ENCODE measurements at regions not wholly inside any gene's neighbourhood (a gene's known extent, or its start where the extent isn't known, plus 50 kb on each side); places are given as distances from the start of the nearest gene placed in this dataset.

DNA sequence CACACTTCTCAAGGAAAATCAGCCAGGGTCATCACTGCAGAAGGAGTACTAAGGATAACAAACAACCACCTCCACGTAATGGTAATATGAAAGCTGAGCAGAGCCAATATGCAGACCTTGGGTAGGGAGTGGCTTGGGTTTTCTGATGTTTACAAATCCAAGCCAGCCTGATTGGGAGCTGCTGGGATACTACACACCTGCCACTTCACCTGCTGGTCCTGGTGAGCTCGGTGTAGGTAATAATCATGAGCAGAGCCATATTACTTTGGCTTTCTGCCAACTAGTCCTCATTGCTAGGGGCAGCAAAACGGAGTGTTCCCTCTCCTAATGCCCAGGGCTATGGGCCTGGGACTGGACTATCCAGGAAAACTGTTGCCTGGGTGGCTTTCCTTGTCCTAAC lies 433.5 kb upstream of the PPP2R3A start:
- no peak for ATAC-seq (replicated peaks in 1 of 4)
- no peaks in the 10 kb centered on the region for H3K9me3 ChIP-seq
- no peaks in the 10 kb centered on the region for H3K36me3 Mint-ChIP-seq
- H3K27ac ChIP-seq (ENCODE audit: low read length) = no peak overlapping the region
- H3K4me1 ChIP-seq (ENCODE audit: control insufficient read depth in 1 of 2, extremely low read depth in 1 of 2, insufficient read depth in 2 of 2, low read length in 2 of 2) = no peaks in the 10 kb centered on the region
- H3K4me1 Mint-ChIP-seq = no peaks in the 10 kb centered on the region
- H3K4me3 Mint-ChIP-seq = no peak overlapping the region
- peaks cover 0 to 4% of the 10 kb centered on the region in 2 donors for H3K27me3 Mint-ChIP-seq
- no peaks in the 10 kb centered on the region for H3K36me3 ChIP-seq (ENCODE audit: control insufficient read depth in 2 of 2, extremely low read depth in 1 of 2, insufficient read depth in 1 of 2, low read length in 1 of 2)
- no peaks in the 10 kb centered on the region for H3K27me3 ChIP-seq (replicated peaks in 1 of 2; ENCODE audit: control insufficient read depth in 2 of 2, extremely low read depth in 1 of 2, insufficient read depth in 2 of 2, low read length in 1 of 2)
- no peak overlapping the region for H3K4me3 ChIP-seq (ENCODE audit: control insufficient read depth in 1 of 2, extremely low read depth in 1 of 2, low read length in 1 of 2)
- ChIA-PET POLR2A (no interaction called here), CTCF (no interaction called here)
- H3K9me3 Mint-ChIP-seq = peaks cover 2 to 11% (median 7%) of the 10 kb centered on the region in 3 donors
- no peak overlapping the region for H3K27ac Mint-ChIP-seq
- DNase-seq = no peak
- WGBS (ENCODE audit: insufficient coverage) = 56% methylated on average over 2 of the region's 3 CpGs

DNA sequence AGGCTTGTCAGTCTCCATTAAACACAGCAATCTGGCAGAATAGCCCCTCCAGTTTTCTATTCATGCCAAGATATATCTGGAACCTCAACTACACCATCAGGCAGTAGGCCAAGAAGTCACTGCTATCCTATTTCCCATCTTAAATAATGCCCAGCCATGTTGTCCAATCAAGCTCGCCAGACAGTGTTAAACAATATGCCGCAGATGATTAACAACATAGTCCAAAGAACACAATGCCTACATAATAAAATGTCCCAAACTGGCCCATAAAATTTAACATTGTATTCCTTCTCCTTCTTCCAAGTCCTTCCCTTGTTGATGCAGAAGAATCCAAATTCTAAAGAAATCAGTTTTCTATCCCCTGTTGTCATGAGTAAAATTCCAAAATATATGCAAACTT lies 427.4 kb upstream of the PPP2R3A start:
- CTCF ChIA-PET = no interaction called here
- Histone ChIP-seq H3K36me3 (ENCODE audit: control insufficient read depth in 2 of 2, extremely low read depth in 1 of 2, insufficient read depth in 1 of 2, low read length in 1 of 2) (no peaks in the 10 kb centered on the region), H3K27me3 (replicated peaks in 1 of 2; ENCODE audit: control insufficient read depth in 2 of 2, extremely low read depth in 1 of 2, insufficient read depth in 2 of 2, low read length in 1 of 2) (no peaks in the 10 kb centered on the region), H3K4me1 (ENCODE audit: control insufficient read depth in 1 of 2, extremely low read depth in 1 of 2, insufficient read depth in 2 of 2, low read length in 2 of 2) (no peaks in the 10 kb centered on the region), H3K4me3 (ENCODE audit: control insufficient read depth in 1 of 2, extremely low read depth in 1 of 2, low read length in 1 of 2) (no peak overlapping the region), H3K9me3 (no peaks in the 10 kb centered on the region), H3K27ac (ENCODE audit: low read length) (no peak overlapping the region)
- DNase-seq = no peak
- Mint-ChIP-seq H3K27me3 (no peaks in the 10 kb centered on the region), H3K9me3 (peaks cover 6 to 7% (median 6%) of the 10 kb centered on the region in 3 donors), H3K4me1 (no peaks in the 10 kb centered on the region), H3K27ac (no peak overlapping the region), H3K4me3 (no peak overlapping the region), H3K36me3 (no peaks in the 10 kb centered on the region)
- no peak for ATAC-seq (replicated peaks in 1 of 4)
- WGBS (ENCODE audit: insufficient coverage) = 100% methylated on average over 2 of the region's 2 CpGs
- POLR2A ChIA-PET = no interaction called here

DNA sequence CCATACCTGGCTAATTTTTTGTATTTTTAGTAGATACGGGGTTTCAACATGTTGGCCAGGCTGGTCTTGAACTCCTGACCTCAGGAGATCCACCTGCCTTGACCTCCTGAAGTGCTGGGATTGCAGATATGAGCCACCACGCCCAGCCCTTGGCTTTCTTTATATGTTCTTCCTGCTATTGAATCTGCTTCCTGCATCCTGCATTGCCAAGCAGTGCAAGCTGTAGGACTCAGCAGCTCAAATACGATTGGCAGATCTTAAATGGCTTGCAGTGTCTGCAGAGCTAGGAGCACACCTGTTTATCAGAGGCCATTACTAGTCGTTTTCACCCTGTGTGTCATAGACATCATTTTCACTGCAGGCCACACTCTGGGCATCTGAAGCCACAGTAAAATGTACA lies 426.2 kb upstream of the PPP2R3A start:
- CTCF ChIA-PET = no interaction called here
- Histone ChIP-seq H3K27me3 (replicated peaks in 1 of 2; ENCODE audit: control insufficient read depth in 2 of 2, extremely low read depth in 1 of 2, insufficient read depth in 2 of 2, low read length in 1 of 2) (no peaks in the 10 kb centered on the region), H3K36me3 (ENCODE audit: control insufficient read depth in 2 of 2, extremely low read depth in 1 of 2, insufficient read depth in 1 of 2, low read length in 1 of 2) (no peaks in the 10 kb centered on the region), H3K9me3 (no peaks in the 10 kb centered on the region), H3K4me1 (ENCODE audit: control insufficient read depth in 1 of 2, extremely low read depth in 1 of 2, insufficient read depth in 2 of 2, low read length in 2 of 2) (no peaks in the 10 kb centered on the region), H3K4me3 (ENCODE audit: control insufficient read depth in 1 of 2, extremely low read depth in 1 of 2, low read length in 1 of 2) (no peak overlapping the region), H3K27ac (ENCODE audit: low read length) (no peak overlapping the region)
- POLR2A ChIA-PET = no interaction called here
- Mint-ChIP-seq H3K9me3 (peaks cover 6 to 10% (median 10%) of the 10 kb centered on the region in 3 donors), H3K27me3 (no peaks in the 10 kb centered on the region), H3K27ac (no peak overlapping the region), H3K36me3 (no peaks in the 10 kb centered on the region), H3K4me1 (no peaks in the 10 kb centered on the region), H3K4me3 (no peak overlapping the region)
- DNase-seq (no peak), ATAC-seq (replicated peaks in 1 of 4) (no peak)
- 19% methylated on average over 2 of the region's 4 CpGs for WGBS (ENCODE audit: insufficient coverage)

DNA sequence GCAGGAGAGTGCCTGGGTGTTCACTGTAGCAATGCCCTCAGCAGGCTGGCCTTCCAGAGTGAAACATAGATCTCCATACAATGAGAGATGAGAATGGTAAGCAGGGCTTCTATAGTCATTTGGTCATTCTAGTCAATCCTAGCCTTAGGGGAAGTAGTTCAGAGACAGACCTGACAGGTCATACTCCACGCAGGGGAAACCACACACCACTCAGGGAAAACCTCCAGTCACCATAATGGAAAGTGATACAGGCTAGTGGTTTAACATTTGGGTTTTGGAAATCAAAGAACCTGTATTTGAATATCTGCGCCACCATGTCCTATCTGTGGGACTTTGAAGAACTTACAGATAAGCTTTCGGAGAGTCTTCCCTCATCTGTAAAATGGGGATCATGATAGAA lies 425.7 kb upstream of the PPP2R3A start:
- Mint-ChIP-seq H3K4me1 (no peaks in the 10 kb centered on the region), H3K27me3 (no peaks in the 10 kb centered on the region), H3K4me3 (no peak overlapping the region), H3K36me3 (no peaks in the 10 kb centered on the region), H3K27ac (no peak overlapping the region), H3K9me3 (peaks cover 6 to 10% (median 10%) of the 10 kb centered on the region in 3 donors)
- DNase-seq (no peak), ATAC-seq (replicated peaks in 1 of 4) (no peak)
- WGBS (ENCODE audit: insufficient coverage) = 100% methylated on average over 2 of the region's 3 CpGs
- Histone ChIP-seq H3K36me3 (ENCODE audit: control insufficient read depth in 2 of 2, extremely low read depth in 1 of 2, insufficient read depth in 1 of 2, low read length in 1 of 2) (no peaks in the 10 kb centered on the region), H3K27ac (ENCODE audit: low read length) (no peak overlapping the region), H3K9me3 (no peaks in the 10 kb centered on the region), H3K27me3 (replicated peaks in 1 of 2; ENCODE audit: control insufficient read depth in 2 of 2, extremely low read depth in 1 of 2, insufficient read depth in 2 of 2, low read length in 1 of 2) (no peaks in the 10 kb centered on the region), H3K4me3 (ENCODE audit: control insufficient read depth in 1 of 2, extremely low read depth in 1 of 2, low read length in 1 of 2) (no peak overlapping the region), H3K4me1 (ENCODE audit: control insufficient read depth in 1 of 2, extremely low read depth in 1 of 2, insufficient read depth in 2 of 2, low read length in 2 of 2) (no peaks in the 10 kb centered on the region)
- CTCF ChIA-PET = no interaction called here
- POLR2A ChIA-PET = no interaction called here

DNA sequence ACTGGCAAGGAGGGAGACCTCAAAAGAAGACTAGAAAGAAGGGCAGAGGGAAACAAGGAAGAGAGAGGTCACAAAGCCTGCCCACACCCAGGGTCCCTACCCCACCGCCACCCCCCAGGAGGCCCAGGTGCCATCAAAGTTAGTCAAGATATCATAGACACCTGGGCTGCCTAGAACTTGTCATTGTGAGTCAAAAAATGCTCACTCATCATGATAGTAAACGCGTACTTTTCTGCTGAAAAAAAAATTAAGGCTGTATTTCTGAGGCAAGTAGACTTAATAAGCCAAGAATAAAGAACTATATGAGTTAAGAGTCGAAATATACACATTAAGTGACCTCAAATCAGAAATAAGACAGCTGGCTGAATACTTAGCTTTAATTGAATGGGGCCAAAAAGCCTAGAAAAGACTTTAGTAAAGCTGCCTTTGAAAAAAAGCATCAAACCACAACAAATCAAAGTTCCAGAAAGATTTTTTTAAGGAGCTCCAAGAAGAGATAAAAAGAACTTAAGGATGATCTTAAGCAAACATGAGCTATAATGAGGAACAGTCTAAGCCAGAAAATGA lies 415.5 kb upstream of the PPP2R3A start:
- no peaks in the 10 kb centered on the region for H3K27me3 Mint-ChIP-seq
- no peak overlapping the region for H3K27ac Mint-ChIP-seq
- H3K9me3 ChIP-seq = no peaks in the 10 kb centered on the region
- H3K4me1 Mint-ChIP-seq = no peaks in the 10 kb centered on the region
- ChIA-PET POLR2A (no interaction called here), CTCF (no interaction called here)
- H3K4me3 ChIP-seq (ENCODE audit: control insufficient read depth in 1 of 2, extremely low read depth in 1 of 2, low read length in 1 of 2) = no peak overlapping the region
- WGBS (ENCODE audit: insufficient coverage) = no CpG with 5 or more reads among the region's 4 CpGs
- no peaks in the 10 kb centered on the region for H3K36me3 ChIP-seq (ENCODE audit: control insufficient read depth in 2 of 2, extremely low read depth in 1 of 2, insufficient read depth in 1 of 2, low read length in 1 of 2)
- no peak overlapping the region for H3K27ac ChIP-seq (ENCODE audit: low read length)
- H3K4me1 ChIP-seq (ENCODE audit: control insufficient read depth in 1 of 2, extremely low read depth in 1 of 2, insufficient read depth in 2 of 2, low read length in 2 of 2) = no peaks in the 10 kb centered on the region
- DNase-seq (no peak), ATAC-seq (replicated peaks in 1 of 4) (no peak)
- no peaks in the 10 kb centered on the region for H3K27me3 ChIP-seq (replicated peaks in 1 of 2; ENCODE audit: control insufficient read depth in 2 of 2, extremely low read depth in 1 of 2, insufficient read depth in 2 of 2, low read length in 1 of 2)
- no peaks in the 10 kb centered on the region for H3K36me3 Mint-ChIP-seq
- H3K9me3 Mint-ChIP-seq = peaks cover 0 to 3% (median 0%) of the 10 kb centered on the region in 3 donors
- no peak overlapping the region for H3K4me3 Mint-ChIP-seq

DNA sequence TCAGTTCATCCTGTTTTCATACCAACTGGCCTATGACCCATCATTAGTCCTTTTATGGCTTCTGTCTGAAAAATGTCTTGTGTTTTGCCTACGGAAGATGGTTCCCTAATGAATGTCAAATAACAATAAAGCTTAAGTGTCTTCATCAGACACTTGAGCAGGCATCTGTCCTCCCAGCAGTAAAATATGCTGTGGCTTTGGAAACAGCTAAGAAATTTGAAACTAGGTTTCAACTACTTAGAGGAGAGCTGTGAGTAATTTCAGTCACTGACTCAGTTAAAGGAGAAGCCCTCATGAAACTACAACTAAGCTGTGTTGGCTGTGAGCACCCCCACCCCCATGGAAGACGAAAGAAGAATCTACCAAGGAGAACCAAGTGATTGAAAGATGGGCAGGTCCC lies 409.4 kb upstream of the PPP2R3A start:
- Mint-ChIP-seq H3K27ac (no peak overlapping the region), H3K36me3 (no peaks in the 10 kb centered on the region), H3K9me3 (peaks cover 0 to 8% (median 0%) of the 10 kb centered on the region in 3 donors), H3K4me1 (no peaks in the 10 kb centered on the region), H3K4me3 (no peak overlapping the region), H3K27me3 (no peaks in the 10 kb centered on the region)
- H3K4me3 ChIP-seq (ENCODE audit: control insufficient read depth in 1 of 2, extremely low read depth in 1 of 2, low read length in 1 of 2) = no peak overlapping the region
- 20% methylated on average over 1 of the region's 2 CpGs for WGBS (ENCODE audit: insufficient coverage)
- no peaks in the 10 kb centered on the region for H3K36me3 ChIP-seq (ENCODE audit: control insufficient read depth in 2 of 2, extremely low read depth in 1 of 2, insufficient read depth in 1 of 2, low read length in 1 of 2)
- H3K27ac ChIP-seq (ENCODE audit: low read length) = no peak overlapping the region
- ChIA-PET CTCF (no interaction called here), POLR2A (no interaction called here)
- H3K27me3 ChIP-seq (replicated peaks in 1 of 2; ENCODE audit: control insufficient read depth in 2 of 2, extremely low read depth in 1 of 2, insufficient read depth in 2 of 2, low read length in 1 of 2) = no peaks in the 10 kb centered on the region
- no peak for DNase-seq
- H3K4me1 ChIP-seq (ENCODE audit: control insufficient read depth in 1 of 2, extremely low read depth in 1 of 2, insufficient read depth in 2 of 2, low read length in 2 of 2) = no peaks in the 10 kb centered on the region
- no peak for ATAC-seq (replicated peaks in 1 of 4)
- no peaks in the 10 kb centered on the region for H3K9me3 ChIP-seq

DNA sequence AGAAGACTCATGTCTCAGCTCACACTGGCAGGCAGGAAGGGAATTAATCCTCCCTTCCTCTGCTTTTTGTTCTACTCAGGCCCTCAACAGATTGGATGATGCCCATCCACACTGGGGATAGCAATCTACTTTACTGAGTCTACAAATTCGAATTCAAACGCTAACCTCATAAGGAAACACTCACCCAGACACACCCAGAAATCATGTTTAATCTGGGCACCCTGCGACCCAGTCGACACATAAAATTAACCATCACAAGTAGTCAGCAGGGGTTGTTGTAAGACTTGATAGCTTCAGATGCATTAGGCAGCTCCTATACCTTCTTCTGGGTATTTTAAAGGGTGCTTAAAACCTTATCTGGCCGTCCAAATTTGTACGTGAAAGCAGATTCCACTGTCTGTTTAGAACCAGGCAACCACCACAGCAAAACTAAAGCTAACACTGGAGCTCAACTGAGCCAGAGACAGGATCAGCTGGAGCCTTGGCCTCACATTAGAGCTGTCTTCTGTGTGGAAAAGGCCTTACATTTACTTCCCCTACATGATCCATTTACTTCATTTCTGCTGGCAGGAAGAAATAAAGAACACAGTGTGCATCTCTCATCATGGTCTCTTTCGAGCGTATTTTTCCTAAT lies 407.3 kb upstream of the PPP2R3A start:
- ChIA-PET CTCF (no interaction called here), POLR2A (no interaction called here)
- Histone ChIP-seq H3K27me3 (replicated peaks in 1 of 2; ENCODE audit: control insufficient read depth in 2 of 2, extremely low read depth in 1 of 2, insufficient read depth in 2 of 2, low read length in 1 of 2) (no peaks in the 10 kb centered on the region), H3K9me3 (no peaks in the 10 kb centered on the region), H3K36me3 (ENCODE audit: control insufficient read depth in 2 of 2, extremely low read depth in 1 of 2, insufficient read depth in 1 of 2, low read length in 1 of 2) (no peaks in the 10 kb centered on the region), H3K27ac (ENCODE audit: low read length) (no peak overlapping the region), H3K4me3 (ENCODE audit: control insufficient read depth in 1 of 2, extremely low read depth in 1 of 2, low read length in 1 of 2) (no peak overlapping the region), H3K4me1 (ENCODE audit: control insufficient read depth in 1 of 2, extremely low read depth in 1 of 2, insufficient read depth in 2 of 2, low read length in 2 of 2) (no peaks in the 10 kb centered on the region)
- peaks cover 0 to 8% (median 5%) of the 10 kb centered on the region in 3 donors for H3K9me3 Mint-ChIP-seq
- ATAC-seq (replicated peaks in 1 of 4) = no peak
- H3K4me1 Mint-ChIP-seq = no peaks in the 10 kb centered on the region
- no peaks in the 10 kb centered on the region for H3K36me3 Mint-ChIP-seq
- no peak for DNase-seq
- H3K27ac Mint-ChIP-seq = no peak overlapping the region
- no peak overlapping the region for H3K4me3 Mint-ChIP-seq
- H3K27me3 Mint-ChIP-seq = no peaks in the 10 kb centered on the region
- WGBS (ENCODE audit: insufficient coverage) = 74% methylated on average over 3 of the region's 8 CpGs
